ENCODE measurements at regions not wholly inside any gene's neighbourhood (a gene's known extent, or its start where the extent isn't known, plus 50 kb on each side); places are given as distances from the start of the nearest gene placed in this dataset.

DNA sequence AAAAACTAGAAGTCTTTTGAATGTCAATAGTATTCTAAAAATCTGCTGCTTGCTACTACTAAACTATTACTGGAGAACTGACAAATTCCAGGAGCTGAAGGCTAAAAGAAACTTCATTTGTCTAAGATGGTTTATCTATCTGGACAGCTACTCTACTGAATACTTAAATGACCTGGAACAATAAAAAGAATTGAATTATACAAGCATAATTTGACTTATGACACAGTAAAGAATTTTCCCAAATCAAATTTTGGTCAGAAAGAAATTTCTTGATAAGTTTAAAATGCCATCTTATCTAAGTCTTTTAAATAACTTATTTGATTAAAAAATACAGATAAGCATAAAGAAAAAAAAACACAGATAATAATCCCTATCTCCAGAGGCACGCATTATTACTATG lies 80.2 kb upstream of the ITGA4 start:
- no peaks in the 10 kb centered on the region for H3K36me3 ChIP-seq (ENCODE audit: control insufficient read depth in 1 of 2, insufficient read depth in 2 of 2, low read length in 2 of 2)
- no peaks in the 10 kb centered on the region for H3K27me3 ChIP-seq (ENCODE audit: insufficient read depth, low read length)
- no peak overlapping the region for H3K4me2 ChIP-seq (ENCODE audit: low read length)
- RAD21 ChIA-PET (ENCODE audit: low non-redundant PET in 1 of 2, low total read pairs in 2 of 2, uncharacterized antibody in 2 of 2, unreplicated experiment in 2 of 2) = no interaction called here
- DNase-seq (ENCODE audit: low read depth, low spot score) (no peak), ATAC-seq (no peak)
- intact Hi-C loops (cut with micrococcal nuclease) = no loop called here
- no peaks in the 10 kb centered on the region for H3K79me2 ChIP-seq (ENCODE audit: insufficient read depth, low read length)
- H3K4me3 ChIP-seq (replicated peaks in 1 of 2; ENCODE audit: low read depth in 1 of 2, low read length in 2 of 2) = no peak overlapping the region
- H3K9ac ChIP-seq (ENCODE audit: low read length) = no peak overlapping the region
- no peak overlapping the region for H2AFZ ChIP-seq (ENCODE audit: low read depth, low read length, poor library complexity, severe bottlenecking)
- no peaks in the 10 kb centered on the region for H3K9me3 ChIP-seq (ENCODE audit: control insufficient read depth in 1 of 2, insufficient read depth in 1 of 2, low read depth in 1 of 2, low read length in 2 of 2)
- H3K27ac ChIP-seq (ENCODE audit: low read depth, low read length) = no peak overlapping the region
- H3K9me2 ChIP-seq (ENCODE audit: insufficient read depth) = no peaks in the 10 kb centered on the region
- H3K4me1 ChIP-seq (ENCODE audit: control insufficient read depth in 1 of 2, insufficient read depth in 2 of 2, low read length in 2 of 2) = no peaks in the 10 kb centered on the region
- CTCF ChIA-PET = no interaction called here
- H4K20me1 ChIP-seq (ENCODE audit: insufficient read depth) = no peaks in the 10 kb centered on the region
- BruUV-seq (replicated peaks) = no TSS peak
- POLR2A ChIA-PET = no interaction called here
- TF ChIP-seq, protein P1, sequence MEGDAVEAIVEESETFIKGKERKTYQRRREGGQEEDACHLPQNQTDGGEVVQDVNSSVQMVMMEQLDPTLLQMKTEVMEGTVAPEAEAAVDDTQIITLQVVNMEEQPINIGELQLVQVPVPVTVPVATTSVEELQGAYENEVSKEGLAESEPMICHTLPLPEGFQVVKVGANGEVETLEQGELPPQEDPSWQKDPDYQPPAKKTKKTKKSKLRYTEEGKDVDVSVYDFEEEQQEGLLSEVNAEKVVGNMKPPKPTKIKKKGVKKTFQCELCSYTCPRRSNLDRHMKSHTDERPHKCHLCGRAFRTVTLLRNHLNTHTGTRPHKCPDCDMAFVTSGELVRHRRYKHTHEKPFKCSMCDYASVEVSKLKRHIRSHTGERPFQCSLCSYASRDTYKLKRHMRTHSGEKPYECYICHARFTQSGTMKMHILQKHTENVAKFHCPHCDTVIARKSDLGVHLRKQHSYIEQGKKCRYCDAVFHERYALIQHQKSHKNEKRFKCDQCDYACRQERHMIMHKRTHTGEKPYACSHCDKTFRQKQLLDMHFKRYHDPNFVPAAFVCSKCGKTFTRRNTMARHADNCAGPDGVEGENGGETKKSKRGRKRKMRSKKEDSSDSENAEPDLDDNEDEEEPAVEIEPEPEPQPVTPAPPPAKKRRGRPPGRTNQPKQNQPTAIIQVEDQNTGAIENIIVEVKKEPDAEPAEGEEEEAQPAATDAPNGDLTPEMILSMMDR (IDR thresholded peaks at IDR 0.05 in 2 of 3, conservative IDR thresholded peaks at IDR 0.05 in 1 of 3; ENCODE audit: borderline replicate concordance in 1 of 3, insufficient read depth in 1 of 3, low read depth in 2 of 3, low read length in 2 of 3) = no peak
- TF ChIP-seq SP1 (IDR thresholded peaks at IDR 0.05; ENCODE audit: low read depth) = no peak
- TF ChIP-seq CBX3 (IDR thresholded peaks at IDR 0.05; ENCODE audit: low read depth) = no peak

GRCh38 chr2:181378491-181378890 lies 78.7 kb upstream of the ITGA4 start:
- H3K4me3 ChIP-seq (replicated peaks in 1 of 2; ENCODE audit: low read depth in 1 of 2, low read length in 2 of 2) = no peak overlapping the region
- no peaks in the 10 kb centered on the region for H3K79me2 ChIP-seq (ENCODE audit: insufficient read depth, low read length)
- intact Hi-C loops (cut with micrococcal nuclease) = no loop called here
- POLR2A ChIA-PET = no interaction called here
- RAD21 ChIA-PET (ENCODE audit: low non-redundant PET in 1 of 2, low total read pairs in 2 of 2, uncharacterized antibody in 2 of 2, unreplicated experiment in 2 of 2) = no interaction called here
- no peaks in the 10 kb centered on the region for H3K9me2 ChIP-seq (ENCODE audit: insufficient read depth)
- no TSS peak for BruUV-seq (replicated peaks)
- no peak overlapping the region for H3K9ac ChIP-seq (ENCODE audit: low read length)
- no peak overlapping the region for H3K4me2 ChIP-seq (ENCODE audit: low read length)
- H2AFZ ChIP-seq (ENCODE audit: low read depth, low read length, poor library complexity, severe bottlenecking) = no peak overlapping the region
- H3K9me3 ChIP-seq (ENCODE audit: control insufficient read depth in 1 of 2, insufficient read depth in 1 of 2, low read depth in 1 of 2, low read length in 2 of 2) = no peaks in the 10 kb centered on the region
- ATAC-seq (no peak), DNase-seq (ENCODE audit: low read depth, low spot score) (no peak)
- no peaks in the 10 kb centered on the region for H3K4me1 ChIP-seq (ENCODE audit: control insufficient read depth in 1 of 2, insufficient read depth in 2 of 2, low read length in 2 of 2)
- CTCF ChIA-PET = no interaction called here
- no peaks in the 10 kb centered on the region for H3K36me3 ChIP-seq (ENCODE audit: control insufficient read depth in 1 of 2, insufficient read depth in 2 of 2, low read length in 2 of 2)
- H3K27me3 ChIP-seq (ENCODE audit: insufficient read depth, low read length) = no peaks in the 10 kb centered on the region
- no peak overlapping the region for H3K27ac ChIP-seq (ENCODE audit: low read depth, low read length)
- H4K20me1 ChIP-seq (ENCODE audit: insufficient read depth) = no peaks in the 10 kb centered on the region
- TF ChIP-seq POLR2AphosphoS5 (IDR thresholded peaks at IDR 0.05; ENCODE audit: low read depth, low read length) = no peak
- no peak for TF ChIP-seq YY1 (IDR thresholded peaks at IDR 0.05; ENCODE audit: extremely low read depth, insufficient replicate concordance, low read depth, low read length)
- TF ChIP-seq ZFX (IDR thresholded peaks at IDR 0.05) = no peak
- no peak for TF ChIP-seq RAD21 (IDR thresholded peaks at IDR 0.05; ENCODE audit: low read depth)
- no peak for TF ChIP-seq ZNF274 (IDR thresholded peaks at IDR 0.05; ENCODE audit: low read depth, low read length)
- TF ChIP-seq CBX3 (IDR thresholded peaks at IDR 0.05; ENCODE audit: low read depth) = no peak
- TF ChIP-seq, protein P2, sequence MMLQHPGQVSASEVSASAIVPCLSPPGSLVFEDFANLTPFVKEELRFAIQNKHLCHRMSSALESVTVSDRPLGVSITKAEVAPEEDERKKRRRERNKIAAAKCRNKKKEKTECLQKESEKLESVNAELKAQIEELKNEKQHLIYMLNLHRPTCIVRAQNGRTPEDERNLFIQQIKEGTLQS (IDR thresholded peaks at IDR 0.05) = no peak
- TF ChIP-seq CEBPB (IDR thresholded peaks at IDR 0.05; ENCODE audit: low read depth) = no peak
- TF ChIP-seq, protein P3, sequence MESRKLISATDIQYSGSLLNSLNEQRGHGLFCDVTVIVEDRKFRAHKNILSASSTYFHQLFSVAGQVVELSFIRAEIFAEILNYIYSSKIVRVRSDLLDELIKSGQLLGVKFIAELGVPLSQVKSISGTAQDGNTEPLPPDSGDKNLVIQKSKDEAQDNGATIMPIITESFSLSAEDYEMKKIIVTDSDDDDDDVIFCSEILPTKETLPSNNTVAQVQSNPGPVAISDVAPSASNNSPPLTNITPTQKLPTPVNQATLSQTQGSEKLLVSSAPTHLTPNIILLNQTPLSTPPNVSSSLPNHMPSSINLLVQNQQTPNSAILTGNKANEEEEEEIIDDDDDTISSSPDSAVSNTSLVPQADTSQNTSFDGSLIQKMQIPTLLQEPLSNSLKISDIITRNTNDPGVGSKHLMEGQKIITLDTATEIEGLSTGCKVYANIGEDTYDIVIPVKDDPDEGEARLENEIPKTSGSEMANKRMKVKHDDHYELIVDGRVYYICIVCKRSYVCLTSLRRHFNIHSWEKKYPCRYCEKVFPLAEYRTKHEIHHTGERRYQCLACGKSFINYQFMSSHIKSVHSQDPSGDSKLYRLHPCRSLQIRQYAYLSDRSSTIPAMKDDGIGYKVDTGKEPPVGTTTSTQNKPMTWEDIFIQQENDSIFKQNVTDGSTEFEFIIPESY (IDR thresholded peaks at IDR 0.05; ENCODE audit: extremely low read depth, insufficient replicate concordance, low read length) = no peak
- no peak for TF ChIP-seq JUND (IDR thresholded peaks at IDR 0.05)
- TF ChIP-seq MAX (IDR thresholded peaks at IDR 0.05) = no peak
- no peak for TF ChIP-seq FOSL1 (IDR thresholded peaks at IDR 0.05; ENCODE audit: low read depth)
- no peak for TF ChIP-seq SP1 (IDR thresholded peaks at IDR 0.05; ENCODE audit: low read depth)

Measured in HCT116 (cell line).